GM23338 (cell line): ENCODE measurements at regions not wholly inside any gene's neighbourhood (a gene's known extent, or its start where the extent isn't known, plus 50 kb on each side); places are given as distances from the start of the nearest gene placed in this dataset.

Experiments used
- CREB1 ChIP-seq: fragments of 250-450 bp; sonication (Bioruptor Pico); IDR thresholded peaks from 2 replicates; pipeline ENCODE4 v1.5.0; 2020; ENCODE audit warnings: low read depth, mild to moderate bottlenecking, moderate library complexity
- CTCF ChIP-seq, 2 experiments: fragments of 200-600 bp in 1 of 2; sonication (generic) in 1 of 2; conservative IDR thresholded peaks; 2 replicates each; pipeline versions ENCODE4 v1.5.1 to v1.6.1; 2016 to 2017; ENCODE audit warnings: antibody characterized with exemption in 2 of 2, low read depth in 2 of 2, mild to moderate bottlenecking in 2 of 2, moderate library complexity in 1 of 2
- ETS1 ChIP-seq: IDR thresholded peaks from 2 replicates; pipeline ENCODE4 v1.6.1; 2016; ENCODE audit warnings: antibody characterized with exemption
- EZH2 ChIP-seq: fragments of 200-600 bp; sonication (generic); IDR thresholded peaks from one replicate; pipeline ENCODE4 v1.8.0; 2017; ENCODE audit warnings: antibody characterized with exemption, mild to moderate bottlenecking, low read depth; ENCODE audit not compliant: unreplicated experiment
- EZH2phosphoT487 ChIP-seq: fragments of 200-600 bp; sonication (generic); IDR thresholded peaks from one replicate; pipeline ENCODE4 v1.8.1; 2018; ENCODE audit warnings: antibody characterized with exemption; ENCODE audit not compliant: unreplicated experiment
- JUNB ChIP-seq: IDR thresholded peaks from one replicate; pipeline ENCODE4 v1.6.1; 2016; ENCODE audit warnings: antibody characterized with exemption; ENCODE audit not compliant: unreplicated experiment
- NANOG ChIP-seq: IDR thresholded peaks from 2 replicates; pipeline ENCODE4 v1.6.1; 2016; ENCODE audit warnings: antibody characterized with exemption, borderline replicate concordance
- POLR2AphosphoS5 ChIP-seq: IDR thresholded peaks from 2 replicates; pipeline ENCODE4 v1.6.1; 2016; ENCODE audit warnings: antibody characterized with exemption, low read depth
- REST ChIP-seq: IDR thresholded peaks from one replicate; pipeline ENCODE4 v1.6.1; 2018; ENCODE audit warnings: antibody characterized with exemption; ENCODE audit not compliant: unreplicated experiment
- STAT1 ChIP-seq: IDR thresholded peaks from one replicate; pipeline ENCODE4 v1.6.1; 2016; ENCODE audit warnings: antibody characterized with exemption; ENCODE audit not compliant: unreplicated experiment
- ZNF114 ChIP-seq: fragments of 250-450 bp; sonication (Bioruptor Pico); IDR thresholded peaks from 2 replicates; pipeline ENCODE4 v1.5.0; 2020; ENCODE audit warnings: mild to moderate bottlenecking, moderate library complexity
- ZNF331 ChIP-seq: fragments of 250-450 bp; sonication (Bioruptor Pico); IDR thresholded peaks from 2 replicates; pipeline ENCODE4 v1.5.0; 2020; ENCODE audit warnings: low read depth, mild to moderate bottlenecking, moderate library complexity
- ZNF462 ChIP-seq: fragments of 250-450 bp; sonication (Bioruptor Pico); IDR thresholded peaks from 2 replicates; pipeline ENCODE4 v1.5.0; 2020; ENCODE audit warnings: mild to moderate bottlenecking, moderate library complexity

GRCh38 chr2:223109341-223109740 lies 57.4 kb downstream of the KCNE4 start:
- TF ChIP-seq CTCF (conservative IDR thresholded peaks at IDR 0.05; ENCODE audit: low read depth in 2 of 2), result no peak
- no peak for TF ChIP-seq EZH2
- no peak for TF ChIP-seq ETS1
- no peak for TF ChIP-seq STAT1
- TF ChIP-seq EZH2phosphoT487, result no peak
- no peak for TF ChIP-seq REST
- no peak for TF ChIP-seq POLR2AphosphoS5
- TF ChIP-seq ZNF462 (CRISPR knock-in tag), result no peak
- TF ChIP-seq CREB1 (CRISPR knock-in tag), result no peak
- no peak for TF ChIP-seq JUNB
- TF ChIP-seq NANOG, result no peak
- no peak for TF ChIP-seq ZNF331 (CRISPR knock-in tag)
- no peak for TF ChIP-seq ZNF114 (CRISPR knock-in tag)
